Cardiac fibroblast (primary cell): ENCODE measurements at regions not wholly inside any gene's neighbourhood (a gene's known extent, or its start where the extent isn't known, plus 50 kb on each side); places are given as distances from the start of the nearest gene placed in this dataset.

ENCODE experiments used
- DNase-seq, 2 donors: peaks; one replicate each; pipeline versions ENCODE4 v3.0.0 to v3.0.0-alpha.2; 2010; ENCODE audit warnings: low read depth in 2 of 2
- H3K4me3 ChIP-seq, 2 donors: replicated peaks in 1 of 2; 1 replicate in 1 of 2; 2 replicates in 1 of 2; pipeline ENCODE4 v1.5.1; 2011; ENCODE audit warnings: low read depth in 2 of 2, low read length in 2 of 2, mild to moderate bottlenecking in 2 of 2, moderate library complexity in 1 of 2
- CTCF ChIP-seq: IDR thresholded peaks from one replicate; pipeline ENCODE4 v1.5.1; 2011; ENCODE audit warnings: low read depth, mild to moderate bottlenecking, low read length, inconsistent platforms

- no peak overlapping the region for H3K4me3 ChIP-seq
- no peak for TF ChIP-seq CTCF
- no peak for DNase-seq
Observed at GRCh38 chr4:34183926-34184325, 2060.4 kb downstream of the ARAP2 start.

GRCh38 chr4:34187056-34187455, 2057.3 kb downstream of the ARAP2 start:
- no peak for DNase-seq
- no peak overlapping the region for H3K4me3 ChIP-seq
- TF ChIP-seq CTCF: no peak

GRCh38 chr4:34191443-34191842, 2052.9 kb downstream of the ARAP2 start:
- DNase-seq: no peak
- TF ChIP-seq CTCF: no peak
- no peak overlapping the region for H3K4me3 ChIP-seq

GRCh38 chr4:34193451-34194154, 2050.7 kb downstream of the ARAP2 start:
- no peak overlapping the region for H3K4me3 ChIP-seq
- DNase-seq: peak; percentile 48 to 54
- no peak for TF ChIP-seq CTCF

GRCh38 chr4:34194585-34194984, 2049.7 kb downstream of the ARAP2 start:
- no peak for DNase-seq
- no peak overlapping the region for H3K4me3 ChIP-seq
- no peak for TF ChIP-seq CTCF

- no peak overlapping the region for H3K4me3 ChIP-seq
- DNase-seq: peak in 1 of 2 donors; percentile 24
- no peak for TF ChIP-seq CTCF
Observed at GRCh38 chr4:34196375-34196774, 2047.9 kb downstream of the ARAP2 start.

GRCh38 chr4:34198966-34199365, 2045.3 kb downstream of the ARAP2 start:
- no peak overlapping the region for H3K4me3 ChIP-seq
- DNase-seq: no peak
- TF ChIP-seq CTCF: no peak
